IPS DF 6.9 (cell line): ENCODE measurements at regions not wholly inside any gene's neighbourhood (a gene's known extent, or its start where the extent isn't known, plus 50 kb on each side); places are given as distances from the start of the nearest gene placed in this dataset.
A peak's percentile ranks its signal among the peaks of the same experiment; 100 is the strongest.

Source experiments
- DNase-seq: peaks from one replicate; pipeline ENCODE4 v3.0.0-alpha.2; 2013; ENCODE audit warnings: low read depth, low spot score
- H3K27ac ChIP-seq: one replicate; pipeline ENCODE4 v1.5.1; 2013; ENCODE audit warnings: low read length, control low read depth
- H3K27me3 ChIP-seq: 2 replicates; pipeline ENCODE4 v1.6.1; 2013; ENCODE audit warnings: mild to moderate bottlenecking, low read length; ENCODE audit not compliant: control insufficient read depth, insufficient read depth
- H3K36me3 ChIP-seq: 2 replicates; pipeline ENCODE4 v1.6.1; 2013; ENCODE audit warnings: low read length; ENCODE audit not compliant: control insufficient read depth, insufficient read depth
- H3K4me1 ChIP-seq: 2 replicates; pipeline ENCODE4 v1.6.1; 2013; ENCODE audit warnings: low read length; ENCODE audit not compliant: control insufficient read depth, insufficient read depth
- H3K4me3 ChIP-seq: 2 replicates; pipeline ENCODE4 v1.5.1; 2013; ENCODE audit warnings: mild to moderate bottlenecking, low read length
- H3K9me3 ChIP-seq: 2 replicates; pipeline ENCODE4 v1.6.1; 2013; ENCODE audit warnings: low read length, inconsistent platforms; ENCODE audit not compliant: control insufficient read depth, insufficient read depth
- WGBS: extraction: QIAGEN DNeasy Blood & Tissue Kit; methylation state at CpG from one replicate; pipeline ENCODE4 v1.1.7; 2013; ENCODE audit warnings: mixed read lengths, missing lambda C conversion rate; ENCODE audit not compliant: insufficient read length, insufficient coverage; 5-methylcytosine and 5-hydroxymethylcytosine counted together

GRCh38 chr18:29605365-29605764 lies 1428.4 kb upstream of the CDH2 start:
- WGBS: no CpG with 5 or more reads among the region's 1 CpG
- no peak overlapping the region for H3K27ac ChIP-seq
- H3K9me3 ChIP-seq: no peaks in the 10 kb centered on the region
- H3K36me3 ChIP-seq: no peaks in the 10 kb centered on the region
- H3K4me1 ChIP-seq: no peaks in the 10 kb centered on the region
- H3K4me3 ChIP-seq: no peak overlapping the region
- DNase-seq: no peak
- no peaks in the 10 kb centered on the region for H3K27me3 ChIP-seq

- DNase-seq: no peak
- Histone ChIP-seq H3K4me3 (no peak overlapping the region), H3K4me1 (no peaks in the 10 kb centered on the region), H3K36me3 (no peaks in the 10 kb centered on the region), H3K9me3 (no peaks in the 10 kb centered on the region), H3K27me3 (no peaks in the 10 kb centered on the region), H3K27ac (no peak overlapping the region)
- 100% methylated on average over 2 of the region's 5 CpGs for WGBS
Observed at GRCh38 chr18:29596959-29597358, 1420.0 kb upstream of the CDH2 start.

GRCh38 chr18:29594493-29594892 lies 1417.6 kb upstream of the CDH2 start:
- H3K9me3 ChIP-seq: no peaks in the 10 kb centered on the region
- no peak for DNase-seq
- H3K36me3 ChIP-seq: no peaks in the 10 kb centered on the region
- no CpG with 5 or more reads among the region's 2 CpGs for WGBS
- no peak overlapping the region for H3K27ac ChIP-seq
- no peak overlapping the region for H3K4me3 ChIP-seq
- no peaks in the 10 kb centered on the region for H3K4me1 ChIP-seq
- H3K27me3 ChIP-seq: no peaks in the 10 kb centered on the region

GRCh38 chr18:29588446-29589100 lies 1411.6 kb upstream of the CDH2 start:
- Histone ChIP-seq H3K4me3 (no peak overlapping the region), H3K27me3 (no peaks in the 10 kb centered on the region), H3K9me3 (no peaks in the 10 kb centered on the region), H3K36me3 (no peaks in the 10 kb centered on the region), H3K27ac (no peak overlapping the region), H3K4me1 (no peaks in the 10 kb centered on the region)
- no CpG with 5 or more reads among the region's 17 CpGs for WGBS
- no peak for DNase-seq

- Histone ChIP-seq H3K36me3 (no peaks in the 10 kb centered on the region), H3K27ac (no peak overlapping the region), H3K9me3 (no peaks in the 10 kb centered on the region), H3K4me1 (no peaks in the 10 kb centered on the region), H3K27me3 (no peaks in the 10 kb centered on the region), H3K4me3 (no peak overlapping the region)
- no CpG with 5 or more reads among the region's 3 CpGs for WGBS
- DNase-seq: peak; percentile 20
Observed at GRCh38 chr18:29586210-29586609, 1409.3 kb upstream of the CDH2 start.

- Histone ChIP-seq H3K4me3 (no peak overlapping the region), H3K27me3 (no peaks in the 10 kb centered on the region), H3K9me3 (no peaks in the 10 kb centered on the region), H3K27ac (no peak overlapping the region), H3K36me3 (no peaks in the 10 kb centered on the region), H3K4me1 (no peaks in the 10 kb centered on the region)
- no CpG with 5 or more reads among the region's 1 CpG for WGBS
- DNase-seq: no peak
Observed at GRCh38 chr18:29560270-29560669, 1383.3 kb upstream of the CDH2 start.

GRCh38 chr18:29556070-29556469 lies 1379.1 kb upstream of the CDH2 start:
- no CpG with 5 or more reads among the region's 4 CpGs for WGBS
- no peaks in the 10 kb centered on the region for H3K27me3 ChIP-seq
- H3K9me3 ChIP-seq: no peaks in the 10 kb centered on the region
- no peak overlapping the region for H3K27ac ChIP-seq
- H3K36me3 ChIP-seq: no peaks in the 10 kb centered on the region
- H3K4me3 ChIP-seq: no peak overlapping the region
- no peak for DNase-seq
- no peaks in the 10 kb centered on the region for H3K4me1 ChIP-seq

GRCh38 chr18:29549759-29550158 lies 1372.8 kb upstream of the CDH2 start:
- WGBS: no CpG with 5 or more reads among the region's 9 CpGs
- no peaks in the 10 kb centered on the region for H3K27me3 ChIP-seq
- no peak overlapping the region for H3K27ac ChIP-seq
- no peak overlapping the region for H3K4me3 ChIP-seq
- H3K4me1 ChIP-seq: no peaks in the 10 kb centered on the region
- no peaks in the 10 kb centered on the region for H3K9me3 ChIP-seq
- no peaks in the 10 kb centered on the region for H3K36me3 ChIP-seq
- DNase-seq: no peak

GRCh38 chr18:29547626-29548025 lies 1370.7 kb upstream of the CDH2 start:
- Histone ChIP-seq H3K4me3 (no peak overlapping the region), H3K4me1 (no peaks in the 10 kb centered on the region), H3K9me3 (no peaks in the 10 kb centered on the region), H3K27ac (no peak overlapping the region), H3K36me3 (no peaks in the 10 kb centered on the region), H3K27me3 (no peaks in the 10 kb centered on the region)
- DNase-seq: no peak

- no peaks in the 10 kb centered on the region for H3K9me3 ChIP-seq
- no peak overlapping the region for H3K4me3 ChIP-seq
- H3K36me3 ChIP-seq: no peaks in the 10 kb centered on the region
- no peaks in the 10 kb centered on the region for H3K4me1 ChIP-seq
- H3K27me3 ChIP-seq: no peaks in the 10 kb centered on the region
- no peak overlapping the region for H3K27ac ChIP-seq
- DNase-seq: no peak
- WGBS: no CpG with 5 or more reads among the region's 2 CpGs
Observed at GRCh38 chr18:29540548-29540947, 1363.6 kb upstream of the CDH2 start.

GRCh38 chr18:29531746-29532145 lies 1354.8 kb upstream of the CDH2 start:
- H3K4me3 ChIP-seq: no peak overlapping the region
- DNase-seq: no peak
- H3K4me1 ChIP-seq: no peaks in the 10 kb centered on the region
- H3K27ac ChIP-seq: no peak overlapping the region
- H3K36me3 ChIP-seq: no peaks in the 10 kb centered on the region
- no peaks in the 10 kb centered on the region for H3K9me3 ChIP-seq
- no peaks in the 10 kb centered on the region for H3K27me3 ChIP-seq
